ENCODE measurements at regions not wholly inside any gene's neighbourhood (a gene's known extent, or its start where the extent isn't known, plus 50 kb on each side); places are given as distances from the start of the nearest gene placed in this dataset.

DNA sequence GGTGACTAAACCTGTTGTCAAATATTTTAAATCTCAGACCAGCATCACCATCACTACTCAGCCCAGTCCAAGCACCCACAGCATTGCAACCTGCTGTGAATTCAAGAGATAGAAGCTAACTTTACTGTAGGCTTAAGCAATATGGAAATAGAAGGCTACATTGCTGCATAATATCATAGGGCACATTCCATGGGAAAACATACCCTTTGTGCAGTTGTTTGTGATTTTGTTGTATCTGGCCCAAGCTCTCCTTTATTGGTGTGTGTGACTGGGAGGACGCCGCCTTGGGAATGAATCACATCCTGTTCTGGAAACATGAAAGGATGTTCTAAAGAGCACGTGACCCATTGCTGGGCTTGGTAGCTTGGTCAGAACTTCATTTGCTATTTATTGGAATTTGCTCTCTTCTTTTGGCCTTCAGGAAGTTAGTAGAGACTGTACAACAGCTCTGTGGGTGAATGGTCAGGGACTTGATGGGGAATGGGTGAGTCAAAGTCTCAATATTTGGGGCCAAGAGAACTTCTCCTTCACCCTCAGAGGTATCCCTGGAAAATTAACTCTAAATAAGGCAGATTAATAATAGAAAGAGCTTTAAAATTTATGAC is 106.8 kb upstream of the SERPINE2 start:
- no peaks in the 10 kb centered on the region for H3K9me3 ChIP-seq (ENCODE audit: control insufficient read depth in 2 of 2, low read length in 2 of 2)
- no peak overlapping the region for H3K9ac ChIP-seq (ENCODE audit: low read depth in 1 of 2, low read length in 2 of 2)
- peaks cover 15 to 24% of the 10 kb centered on the region in 2 donors for H3K4me1 ChIP-seq (ENCODE audit: control insufficient read depth in 2 of 2, insufficient read depth in 2 of 2, low read length in 2 of 2)
- no peaks in the 10 kb centered on the region for H3K27me3 ChIP-seq (ENCODE audit: control insufficient read depth in 2 of 2, insufficient read depth in 2 of 2, low read length in 2 of 2)
- H3K4me3 ChIP-seq (ENCODE audit: low read length in 2 of 2), result peak overlapping the region in 1 of 2 donors; percentile 22
- no peaks in the 10 kb centered on the region for H3K36me3 ChIP-seq (ENCODE audit: control insufficient read depth in 2 of 2, insufficient read depth in 2 of 2, low read length in 2 of 2)
- H3K27ac ChIP-seq (ENCODE audit: low read depth in 2 of 2, low read length in 2 of 2), result peak overlapping the region; percentile 73 to 75

DNA sequence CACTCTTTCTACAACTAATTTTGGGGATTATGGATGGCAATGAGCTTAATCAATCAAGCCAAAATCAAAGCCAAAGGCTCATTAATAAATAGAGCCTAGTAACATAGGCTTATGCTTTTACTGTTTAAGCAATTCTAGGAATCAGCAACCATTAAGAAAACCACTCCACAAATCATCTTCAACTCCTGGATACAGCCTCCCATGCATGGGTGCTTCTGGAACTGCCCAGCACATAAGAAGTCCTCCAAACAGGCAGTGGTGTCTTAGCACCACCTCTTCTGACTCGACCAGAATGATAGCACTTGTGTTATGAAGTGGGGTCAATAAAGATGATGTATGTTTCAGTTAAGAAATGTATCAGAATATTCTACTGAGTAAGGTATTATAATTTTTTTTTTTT is 104.4 kb upstream of the SERPINE2 start:
- Histone ChIP-seq H3K9me3 (ENCODE audit: control insufficient read depth in 2 of 2, low read length in 2 of 2) (no peaks in the 10 kb centered on the region), H3K27ac (ENCODE audit: low read depth in 2 of 2, low read length in 2 of 2) (no peak overlapping the region), H3K36me3 (ENCODE audit: control insufficient read depth in 2 of 2, insufficient read depth in 2 of 2, low read length in 2 of 2) (no peaks in the 10 kb centered on the region), H3K4me3 (ENCODE audit: low read length in 2 of 2) (no peak overlapping the region), H3K4me1 (ENCODE audit: control insufficient read depth in 2 of 2, insufficient read depth in 2 of 2, low read length in 2 of 2) (peaks cover 15 to 24% of the 10 kb centered on the region in 2 donors), H3K27me3 (ENCODE audit: control insufficient read depth in 2 of 2, insufficient read depth in 2 of 2, low read length in 2 of 2) (no peaks in the 10 kb centered on the region), H3K9ac (ENCODE audit: low read depth in 1 of 2, low read length in 2 of 2) (no peak overlapping the region)

DNA sequence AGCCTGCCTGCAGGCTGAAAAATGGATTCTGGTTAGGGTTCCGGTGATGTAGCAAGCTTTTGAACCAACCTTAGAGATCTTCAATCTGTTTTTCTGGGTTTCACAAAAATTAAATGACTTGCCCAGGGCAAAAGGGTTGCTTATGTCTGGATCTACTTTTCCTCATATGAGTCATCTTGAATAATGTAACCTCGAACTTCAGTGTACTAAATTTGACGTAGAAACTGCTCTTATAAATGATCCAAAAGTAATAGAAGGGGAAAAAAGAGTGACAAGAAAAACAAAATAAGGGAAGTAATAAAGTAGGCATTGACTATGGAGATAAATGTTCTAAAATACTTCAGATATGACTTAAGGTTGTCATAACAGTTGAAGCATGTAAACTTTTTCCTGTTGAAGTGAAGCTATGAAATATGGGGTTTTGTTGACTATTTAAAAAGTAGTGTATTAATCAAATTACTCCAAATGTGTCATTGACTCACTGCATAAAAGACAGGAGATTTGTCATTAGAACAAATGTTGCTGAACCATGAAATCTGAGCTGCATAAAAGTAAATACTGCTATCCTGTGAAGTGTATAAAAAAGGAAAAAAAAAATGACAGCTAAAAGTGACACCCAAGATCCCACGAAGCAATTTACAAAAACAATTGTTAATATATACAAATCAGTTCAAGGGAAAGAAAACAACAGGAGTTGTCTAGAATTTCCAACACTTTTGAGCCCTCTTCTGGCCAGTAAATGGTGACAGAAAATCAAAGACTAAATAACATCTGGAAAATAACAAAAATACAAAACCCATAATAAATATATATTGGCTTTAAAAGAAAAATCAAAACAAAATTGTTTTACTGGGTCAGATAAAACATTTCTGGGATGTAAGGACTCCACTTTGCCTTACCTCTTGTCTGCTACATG is 103.6 kb upstream of the SERPINE2 start:
- H3K27me3 ChIP-seq (ENCODE audit: control insufficient read depth in 2 of 2, insufficient read depth in 2 of 2, low read length in 2 of 2), result no peaks in the 10 kb centered on the region
- no peaks in the 10 kb centered on the region for H3K36me3 ChIP-seq (ENCODE audit: control insufficient read depth in 2 of 2, insufficient read depth in 2 of 2, low read length in 2 of 2)
- no peak overlapping the region for H3K27ac ChIP-seq (ENCODE audit: low read depth in 2 of 2, low read length in 2 of 2)
- H3K9ac ChIP-seq (ENCODE audit: low read depth in 1 of 2, low read length in 2 of 2), result no peak overlapping the region
- no peak overlapping the region for H3K4me3 ChIP-seq (ENCODE audit: low read length in 2 of 2)
- peaks cover 15 to 19% of the 10 kb centered on the region in 2 donors for H3K4me1 ChIP-seq (ENCODE audit: control insufficient read depth in 2 of 2, insufficient read depth in 2 of 2, low read length in 2 of 2)
- H3K9me3 ChIP-seq (ENCODE audit: control insufficient read depth in 2 of 2, low read length in 2 of 2), result no peaks in the 10 kb centered on the region

DNA sequence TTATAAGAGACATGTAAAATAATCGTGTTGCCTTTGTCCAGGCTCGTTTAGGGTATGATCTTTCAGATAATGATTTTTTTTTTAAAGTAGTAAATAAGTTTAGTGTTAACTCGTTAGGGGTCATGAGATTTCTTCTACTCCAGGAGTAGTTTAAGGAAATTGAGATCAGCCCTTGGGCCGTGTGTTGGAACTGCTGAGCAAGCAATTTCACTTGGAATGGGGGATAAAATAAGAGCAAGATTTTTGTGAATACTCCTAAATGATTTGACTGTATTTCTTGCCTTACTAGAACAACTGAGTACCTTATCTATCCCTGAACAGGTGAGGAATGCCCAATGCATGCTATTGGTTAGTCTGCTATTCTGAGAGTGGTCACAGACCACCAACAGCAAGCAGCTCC is 102.2 kb upstream of the SERPINE2 start:
- Histone ChIP-seq H3K9me3 (ENCODE audit: control insufficient read depth in 2 of 2, low read length in 2 of 2) (no peaks in the 10 kb centered on the region), H3K4me1 (ENCODE audit: control insufficient read depth in 2 of 2, insufficient read depth in 2 of 2, low read length in 2 of 2) (peaks cover 8% of the 10 kb centered on the region in 2 donors), H3K27me3 (ENCODE audit: control insufficient read depth in 2 of 2, insufficient read depth in 2 of 2, low read length in 2 of 2) (no peaks in the 10 kb centered on the region), H3K9ac (ENCODE audit: low read depth in 1 of 2, low read length in 2 of 2) (no peak overlapping the region), H3K4me3 (ENCODE audit: low read length in 2 of 2) (no peak overlapping the region), H3K27ac (ENCODE audit: low read depth in 2 of 2, low read length in 2 of 2) (no peak overlapping the region), H3K36me3 (ENCODE audit: control insufficient read depth in 2 of 2, insufficient read depth in 2 of 2, low read length in 2 of 2) (no peaks in the 10 kb centered on the region)

DNA sequence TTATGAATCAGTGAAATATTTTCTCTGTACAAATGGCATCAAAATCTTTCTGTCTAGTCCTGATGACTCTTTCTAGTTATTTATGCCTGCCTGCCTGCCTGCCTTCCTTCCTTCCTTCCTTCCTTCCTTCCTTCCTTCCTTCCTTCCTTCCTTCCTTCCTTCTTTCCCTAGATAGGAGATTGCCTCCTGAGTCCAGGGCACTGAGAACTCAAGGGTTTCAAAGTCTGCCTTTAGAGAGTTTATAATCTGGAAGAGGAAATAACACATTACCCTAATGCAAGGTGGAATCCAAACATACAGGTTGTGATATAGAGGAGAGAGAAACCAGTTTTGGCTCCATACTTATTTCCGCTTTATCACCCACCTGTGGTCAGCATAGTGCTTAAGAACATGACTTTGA is 98.1 kb upstream of the SERPINE2 start:
- Histone ChIP-seq H3K9ac (ENCODE audit: low read depth in 1 of 2, low read length in 2 of 2) (no peak overlapping the region), H3K27me3 (ENCODE audit: control insufficient read depth in 2 of 2, insufficient read depth in 2 of 2, low read length in 2 of 2) (no peaks in the 10 kb centered on the region), H3K27ac (ENCODE audit: low read depth in 2 of 2, low read length in 2 of 2) (no peak overlapping the region), H3K4me3 (ENCODE audit: low read length in 2 of 2) (no peak overlapping the region), H3K4me1 (ENCODE audit: control insufficient read depth in 2 of 2, insufficient read depth in 2 of 2, low read length in 2 of 2) (no peaks in the 10 kb centered on the region), H3K9me3 (ENCODE audit: control insufficient read depth in 2 of 2, low read length in 2 of 2) (no peaks in the 10 kb centered on the region), H3K36me3 (ENCODE audit: control insufficient read depth in 2 of 2, insufficient read depth in 2 of 2, low read length in 2 of 2) (no peaks in the 10 kb centered on the region)

DNA sequence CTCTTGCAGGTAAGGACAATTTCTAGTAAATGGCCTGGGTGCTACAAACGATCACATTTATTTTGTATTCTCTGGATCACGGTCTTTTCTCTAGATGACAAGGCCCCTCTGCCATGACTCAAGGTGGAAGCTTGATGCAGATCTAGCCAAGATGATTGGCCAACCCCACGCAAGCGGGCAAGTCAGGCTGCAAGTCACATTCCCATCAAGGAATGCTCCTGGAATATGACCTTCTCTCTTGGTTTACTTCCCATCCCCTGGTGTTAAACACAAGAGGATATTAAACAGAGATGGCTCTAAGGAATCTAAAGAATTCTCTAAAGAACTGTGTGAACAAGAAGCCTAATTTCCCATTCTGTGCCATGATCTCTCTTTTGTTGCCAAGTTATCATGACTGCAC is 97.3 kb upstream of the SERPINE2 start:
- H3K9ac ChIP-seq (ENCODE audit: low read depth in 1 of 2, low read length in 2 of 2), result no peak overlapping the region
- H3K9me3 ChIP-seq (ENCODE audit: control insufficient read depth in 2 of 2, low read length in 2 of 2), result no peaks in the 10 kb centered on the region
- no peak overlapping the region for H3K4me3 ChIP-seq (ENCODE audit: low read length in 2 of 2)
- H3K27ac ChIP-seq (ENCODE audit: low read depth in 2 of 2, low read length in 2 of 2), result no peak overlapping the region
- H3K27me3 ChIP-seq (ENCODE audit: control insufficient read depth in 2 of 2, insufficient read depth in 2 of 2, low read length in 2 of 2), result no peaks in the 10 kb centered on the region
- H3K4me1 ChIP-seq (ENCODE audit: control insufficient read depth in 2 of 2, insufficient read depth in 2 of 2, low read length in 2 of 2), result no peaks in the 10 kb centered on the region
- no peaks in the 10 kb centered on the region for H3K36me3 ChIP-seq (ENCODE audit: control insufficient read depth in 2 of 2, insufficient read depth in 2 of 2, low read length in 2 of 2)

DNA sequence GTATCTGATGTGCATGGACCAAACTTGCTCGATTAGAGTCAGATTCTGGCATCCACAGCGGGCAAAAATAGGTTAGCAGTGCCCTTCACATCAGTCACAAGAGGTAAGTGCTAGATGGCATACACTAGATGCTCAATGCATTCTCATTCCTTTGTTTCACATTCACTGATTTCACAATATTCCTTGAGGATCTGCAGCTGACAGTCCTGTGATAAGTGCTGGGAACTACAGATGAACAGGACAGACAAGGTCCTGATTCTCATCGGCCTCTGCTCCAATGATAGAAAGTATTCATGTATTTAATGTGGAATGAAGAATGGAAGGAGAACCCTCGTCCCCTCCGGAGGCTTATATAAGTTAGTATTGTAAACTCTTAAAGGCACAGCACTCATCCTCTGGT is 96.8 kb upstream of the SERPINE2 start:
- Histone ChIP-seq H3K9ac (ENCODE audit: low read depth in 1 of 2, low read length in 2 of 2) (no peak overlapping the region), H3K4me3 (ENCODE audit: low read length in 2 of 2) (no peak overlapping the region), H3K9me3 (ENCODE audit: control insufficient read depth in 2 of 2, low read length in 2 of 2) (no peaks in the 10 kb centered on the region), H3K27me3 (ENCODE audit: control insufficient read depth in 2 of 2, insufficient read depth in 2 of 2, low read length in 2 of 2) (no peaks in the 10 kb centered on the region), H3K36me3 (ENCODE audit: control insufficient read depth in 2 of 2, insufficient read depth in 2 of 2, low read length in 2 of 2) (no peaks in the 10 kb centered on the region), H3K4me1 (ENCODE audit: control insufficient read depth in 2 of 2, insufficient read depth in 2 of 2, low read length in 2 of 2) (no peaks in the 10 kb centered on the region), H3K27ac (ENCODE audit: low read depth in 2 of 2, low read length in 2 of 2) (no peak overlapping the region)

DNA sequence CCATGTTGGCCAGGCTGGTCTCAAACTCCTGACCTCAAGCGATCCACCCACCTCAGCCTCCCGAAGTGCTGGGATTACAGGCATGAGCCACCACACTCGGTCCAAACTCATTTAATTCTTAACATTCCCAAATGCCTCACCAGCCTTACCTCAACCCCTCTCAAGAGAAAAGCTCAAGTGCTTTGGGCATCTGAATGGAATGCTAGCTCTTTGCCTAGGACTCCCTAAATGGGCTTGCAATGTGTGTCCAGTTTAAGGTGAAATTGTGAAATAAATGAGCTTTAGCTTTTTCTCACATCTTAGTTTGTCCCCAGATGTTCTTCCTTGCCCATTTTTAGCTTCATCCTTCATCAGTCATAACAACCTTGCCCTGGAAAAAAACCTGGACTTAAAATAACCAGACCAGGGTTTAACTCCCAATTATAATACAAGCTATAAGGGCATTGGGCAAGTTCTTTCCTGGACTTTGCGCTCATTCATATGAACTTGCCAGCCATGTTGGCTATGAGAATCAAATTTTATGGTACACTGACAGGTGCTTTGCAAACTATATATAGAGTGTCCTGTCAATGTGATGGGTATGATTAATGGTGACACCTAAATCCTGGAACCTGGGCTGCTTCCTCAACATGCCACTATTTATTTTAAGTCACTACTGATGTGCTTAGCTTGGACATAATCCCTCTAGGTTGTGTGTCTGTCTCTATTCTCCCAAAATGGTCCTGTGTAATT is 95.1 kb upstream of the SERPINE2 start:
- Histone ChIP-seq H3K4me3 (ENCODE audit: low read length in 2 of 2) (no peak overlapping the region), H3K9ac (ENCODE audit: low read depth in 1 of 2, low read length in 2 of 2) (no peak overlapping the region), H3K9me3 (ENCODE audit: control insufficient read depth in 2 of 2, low read length in 2 of 2) (no peaks in the 10 kb centered on the region), H3K36me3 (ENCODE audit: control insufficient read depth in 2 of 2, insufficient read depth in 2 of 2, low read length in 2 of 2) (no peaks in the 10 kb centered on the region), H3K4me1 (ENCODE audit: control insufficient read depth in 2 of 2, insufficient read depth in 2 of 2, low read length in 2 of 2) (no peaks in the 10 kb centered on the region), H3K27me3 (ENCODE audit: control insufficient read depth in 2 of 2, insufficient read depth in 2 of 2, low read length in 2 of 2) (no peaks in the 10 kb centered on the region), H3K27ac (ENCODE audit: low read depth in 2 of 2, low read length in 2 of 2) (no peak overlapping the region)

DNA sequence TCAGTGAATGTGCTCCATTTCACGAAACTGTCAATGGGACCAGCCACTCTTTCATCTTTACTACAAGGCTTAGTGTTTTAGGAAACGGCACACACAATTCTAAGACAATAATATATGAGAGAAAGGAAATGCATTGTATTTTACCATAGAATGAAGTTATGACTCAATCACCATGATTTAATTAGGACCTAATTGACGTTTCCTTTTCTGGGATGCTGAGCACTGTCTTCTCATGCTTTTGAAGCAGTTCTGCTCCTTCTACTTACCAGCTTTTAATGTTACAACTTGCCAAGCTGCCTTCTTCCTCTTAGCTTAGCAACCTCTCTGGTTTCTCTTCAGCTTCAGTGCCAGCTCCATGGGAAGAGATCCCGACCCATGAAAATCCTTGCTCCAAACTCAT is 94.3 kb upstream of the SERPINE2 start:
- no peaks in the 10 kb centered on the region for H3K36me3 ChIP-seq (ENCODE audit: control insufficient read depth in 2 of 2, insufficient read depth in 2 of 2, low read length in 2 of 2)
- H3K9me3 ChIP-seq (ENCODE audit: control insufficient read depth in 2 of 2, low read length in 2 of 2), result no peaks in the 10 kb centered on the region
- H3K9ac ChIP-seq (ENCODE audit: low read depth in 1 of 2, low read length in 2 of 2), result no peak overlapping the region
- H3K27ac ChIP-seq (ENCODE audit: low read depth in 2 of 2, low read length in 2 of 2), result no peak overlapping the region
- no peaks in the 10 kb centered on the region for H3K4me1 ChIP-seq (ENCODE audit: control insufficient read depth in 2 of 2, insufficient read depth in 2 of 2, low read length in 2 of 2)
- H3K27me3 ChIP-seq (ENCODE audit: control insufficient read depth in 2 of 2, insufficient read depth in 2 of 2, low read length in 2 of 2), result no peaks in the 10 kb centered on the region
- no peak overlapping the region for H3K4me3 ChIP-seq (ENCODE audit: low read length in 2 of 2)

DNA sequence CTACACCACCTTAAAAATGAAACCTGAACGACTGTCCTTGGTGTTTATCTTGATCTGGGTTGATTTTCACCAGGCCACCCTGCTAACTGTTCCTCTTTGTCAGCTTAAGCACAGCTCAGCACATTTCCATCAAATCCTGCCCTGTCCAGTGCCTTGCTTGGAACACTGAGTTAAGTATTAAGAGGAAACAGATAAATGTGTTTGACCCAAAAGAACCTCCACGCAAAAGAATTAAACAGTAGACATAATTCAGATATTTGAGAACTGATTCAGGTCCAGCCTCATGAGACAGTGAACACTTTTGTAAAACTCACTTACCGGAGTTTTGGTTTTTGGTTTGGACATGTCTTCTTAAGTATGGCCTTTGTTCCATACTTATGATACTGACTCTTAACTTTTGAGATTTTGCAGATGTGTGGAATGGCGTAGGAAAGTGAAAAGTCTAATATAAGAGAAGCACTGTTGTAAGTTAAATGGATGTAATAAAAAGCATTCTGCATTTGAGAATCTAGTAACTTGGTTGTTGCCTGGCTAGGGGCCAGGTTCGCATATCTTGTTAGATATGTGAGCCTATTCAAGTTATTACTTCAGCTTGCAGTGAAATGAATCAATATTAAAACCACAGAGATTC is 88.9 kb upstream of the SERPINE2 start:
- Histone ChIP-seq H3K27me3 (ENCODE audit: control insufficient read depth in 2 of 2, insufficient read depth in 2 of 2, low read length in 2 of 2) (no peaks in the 10 kb centered on the region), H3K27ac (ENCODE audit: low read depth in 2 of 2, low read length in 2 of 2) (no peak overlapping the region), H3K4me3 (ENCODE audit: low read length in 2 of 2) (no peak overlapping the region), H3K4me1 (ENCODE audit: control insufficient read depth in 2 of 2, insufficient read depth in 2 of 2, low read length in 2 of 2) (no peaks in the 10 kb centered on the region), H3K36me3 (ENCODE audit: control insufficient read depth in 2 of 2, insufficient read depth in 2 of 2, low read length in 2 of 2) (no peaks in the 10 kb centered on the region), H3K9me3 (ENCODE audit: control insufficient read depth in 2 of 2, low read length in 2 of 2) (no peaks in the 10 kb centered on the region), H3K9ac (ENCODE audit: low read depth in 1 of 2, low read length in 2 of 2) (no peak overlapping the region)
